ENCODE measurements at regions not wholly inside any gene's neighbourhood (a gene's known extent, or its start where the extent isn't known, plus 50 kb on each side); places are given as distances from the start of the nearest gene placed in this dataset.

- DNase-seq, result no peak
These were observed 321.2 kb upstream of the FAR2 start for GRCh38 chr12:28827861-28828260.

GRCh38 chr12:28828318-28828717 lies 320.8 kb upstream of the FAR2 start:
- DNase-seq, result no peak

DNA sequence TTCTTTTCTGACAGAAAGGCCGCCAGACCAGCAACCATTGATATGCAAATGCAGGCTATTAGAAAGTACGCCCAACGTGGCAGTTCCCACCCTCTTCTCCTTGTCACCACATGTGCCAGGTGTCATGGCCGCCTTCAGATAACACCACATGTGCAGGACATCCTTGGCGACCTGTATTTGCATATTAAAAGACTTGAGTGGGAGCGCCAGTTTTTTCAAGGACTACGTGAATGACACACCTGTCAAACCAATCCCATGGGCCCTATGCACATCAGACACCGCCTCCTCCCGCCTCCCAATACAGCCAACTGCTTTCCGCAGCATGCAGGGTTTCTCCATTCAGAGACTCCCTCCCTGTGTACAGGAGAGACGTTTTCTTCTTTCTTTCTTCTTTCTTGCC lies 318.6 kb upstream of the FAR2 start:
- DNase-seq, result no peak

GRCh38 chr12:28844718-28845117 lies 304.4 kb upstream of the FAR2 start:
- DNase-seq, result no peak

GRCh38 chr12:28851781-28852180 lies 297.3 kb upstream of the FAR2 start:
- no peak for DNase-seq

- DNase-seq, result no peak
These were observed 293.2 kb upstream of the FAR2 start for GRCh38 chr12:28855761-28856310.

DNA sequence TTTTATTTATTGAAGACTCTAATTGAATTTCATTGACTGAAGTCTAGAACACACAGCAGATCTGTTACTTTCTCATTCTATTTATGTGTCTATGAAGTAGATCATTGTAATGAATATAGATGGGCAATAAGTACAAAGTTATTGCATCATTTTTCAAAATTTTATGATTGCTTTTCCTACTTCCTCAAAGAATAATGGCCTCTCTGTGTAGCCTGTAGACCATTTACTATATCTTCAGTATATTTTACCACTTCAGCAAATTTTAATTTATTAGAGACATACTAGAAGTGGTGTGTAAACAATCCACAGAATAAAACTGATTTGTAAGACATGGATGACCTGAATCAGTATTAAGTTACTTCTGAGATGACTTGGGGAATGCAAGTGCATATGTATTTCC lies 291.7 kb upstream of the FAR2 start:
- DNase-seq, result no peak

DNA sequence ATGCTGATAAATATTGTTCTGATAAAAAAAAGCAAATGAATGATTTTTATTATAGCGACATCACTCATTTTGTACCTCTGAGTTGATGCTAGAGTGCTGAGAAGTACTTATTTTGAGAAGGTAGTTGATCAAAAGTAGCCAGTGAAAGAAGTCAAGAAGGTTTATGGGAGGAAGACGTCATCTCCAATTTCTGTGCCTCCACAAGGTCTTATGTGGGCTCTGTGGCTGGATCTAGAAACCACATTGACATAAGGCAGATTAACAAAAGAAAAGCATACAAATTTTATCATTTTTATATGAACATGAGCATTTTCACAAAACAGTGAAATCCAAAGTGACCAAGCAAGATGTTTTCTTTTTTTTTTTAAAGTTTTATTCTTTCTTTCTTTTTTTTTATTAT lies 289.5 kb upstream of the FAR2 start:
- DNase-seq, result no peak

GRCh38 chr12:28865776-28866175 lies 283.3 kb upstream of the FAR2 start:
- no peak for DNase-seq

GRCh38 chr12:28866296-28866695 lies 282.8 kb upstream of the FAR2 start:
- no peak for DNase-seq

GRCh38 chr12:28866715-28867503 lies 282.2 kb upstream of the FAR2 start:
- no peak for DNase-seq

- no peak for DNase-seq
These were observed 280.7 kb upstream of the FAR2 start for GRCh38 chr12:28868414-28868813.

DNA sequence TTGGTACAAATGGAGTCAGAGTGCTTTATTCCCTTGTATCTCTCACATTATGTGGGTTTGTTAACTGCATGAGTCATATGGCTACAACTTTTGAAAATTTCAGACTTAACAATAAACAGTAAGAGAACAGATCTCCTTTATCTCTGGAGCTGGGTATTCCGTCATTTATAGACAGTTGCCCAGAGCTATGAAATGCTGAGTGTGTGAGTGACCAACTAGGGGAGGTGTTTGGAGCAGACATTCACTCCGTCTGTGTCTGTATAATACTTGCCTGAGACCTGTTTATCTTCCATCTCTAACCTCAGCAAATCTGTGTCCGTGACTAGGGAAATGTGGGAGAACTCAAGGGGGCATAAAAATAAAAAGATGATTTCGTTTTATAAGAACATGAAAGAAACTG lies 279.9 kb upstream of the FAR2 start:
- DNase-seq, result no peak

DNA sequence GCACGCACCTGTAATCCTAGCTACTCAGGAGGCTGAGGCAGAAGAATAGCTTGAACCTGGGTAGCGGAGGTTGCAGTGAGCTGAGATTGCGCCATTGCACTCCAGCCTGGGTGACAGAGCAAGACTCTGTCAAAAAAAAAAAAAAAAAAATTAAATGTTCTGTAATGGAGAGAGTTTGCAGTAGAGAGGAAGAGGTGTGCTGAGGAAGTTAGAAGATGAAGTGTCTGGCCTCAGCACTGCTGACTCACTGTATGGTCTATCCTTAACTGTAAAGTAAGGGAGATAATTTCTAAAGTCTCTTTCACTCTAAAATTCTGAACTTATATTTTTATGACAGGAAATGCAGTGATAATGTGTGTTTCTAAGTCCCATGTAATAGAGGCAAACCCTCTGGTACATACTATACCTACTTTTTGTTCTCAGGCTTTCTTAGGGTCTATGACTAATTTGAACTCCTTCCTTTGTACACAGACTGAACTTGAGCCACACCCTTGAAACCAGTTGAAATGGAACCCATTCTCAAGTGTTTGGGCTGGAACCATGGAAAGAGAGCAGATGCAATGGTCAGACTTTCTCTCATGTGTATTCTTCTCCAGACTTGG lies 278.1 kb upstream of the FAR2 start:
- no peak for DNase-seq

GRCh38 chr12:28872654-28873268 lies 276.3 kb upstream of the FAR2 start:
- peak; percentile 24 for DNase-seq

GRCh38 chr12:28874758-28875157 lies 274.3 kb upstream of the FAR2 start:
- DNase-seq, result no peak

- no peak for DNase-seq
These were observed 272.8 kb upstream of the FAR2 start for GRCh38 chr12:28876196-28876798.

GRCh38 chr12:28877854-28878253 lies 271.2 kb upstream of the FAR2 start:
- no peak for DNase-seq

GRCh38 chr12:28878629-28879028 lies 270.4 kb upstream of the FAR2 start:
- no peak for DNase-seq

DNA sequence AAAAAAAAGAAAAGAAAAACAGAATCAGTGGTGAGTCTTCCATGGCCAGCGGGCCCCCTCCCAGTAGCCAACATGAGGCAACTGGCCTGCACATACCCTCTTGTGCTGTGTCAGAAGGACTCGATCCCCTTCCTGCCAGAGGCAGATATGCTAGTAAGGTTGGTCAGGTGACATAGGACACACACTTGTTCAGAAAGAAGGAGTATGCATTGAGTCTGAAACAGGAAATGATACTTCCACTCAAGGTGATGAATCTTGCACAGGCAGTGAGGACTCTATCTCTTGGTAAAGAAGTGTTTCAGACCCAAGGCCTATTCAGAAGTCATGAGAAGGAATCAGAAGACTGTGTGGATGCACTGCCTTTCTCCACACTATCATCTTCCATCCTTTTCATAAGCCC lies 269.7 kb upstream of the FAR2 start:
- DNase-seq, result no peak

GRCh38 chr12:28882444-28882843 lies 266.6 kb upstream of the FAR2 start:
- no peak for DNase-seq

DNA sequence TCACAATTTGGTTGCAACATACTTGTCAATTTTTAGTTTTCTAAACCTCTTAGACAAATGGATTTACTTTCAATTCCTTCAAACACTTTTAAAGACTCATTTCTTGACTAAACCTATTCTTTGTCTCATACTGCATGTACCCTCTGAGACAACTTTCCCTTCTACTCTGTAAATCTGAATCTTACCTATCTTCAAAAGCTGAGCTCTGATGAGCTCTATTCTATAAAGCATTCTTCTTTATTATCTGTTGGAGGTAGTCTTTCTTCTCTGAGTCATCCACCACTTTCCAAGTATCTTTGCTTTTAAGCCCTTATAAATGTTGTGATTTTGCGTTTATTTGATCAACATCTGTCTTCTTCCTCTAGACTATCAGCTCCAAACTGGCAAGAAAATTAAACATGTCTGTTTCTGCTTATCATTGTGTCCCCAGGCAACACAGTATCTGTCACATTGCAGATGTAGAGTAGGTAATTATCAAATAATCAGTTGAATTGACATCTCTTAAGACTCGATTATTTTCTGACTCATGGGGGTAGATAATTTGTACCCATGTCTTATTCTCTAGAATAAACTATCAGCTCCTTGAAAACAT lies 265.6 kb upstream of the FAR2 start:
- no peak for DNase-seq
